ENCODE measurements at regions not wholly inside any gene's neighbourhood (a gene's known extent, or its start where the extent isn't known, plus 50 kb on each side); places are given as distances from the start of the nearest gene placed in this dataset.

DNA sequence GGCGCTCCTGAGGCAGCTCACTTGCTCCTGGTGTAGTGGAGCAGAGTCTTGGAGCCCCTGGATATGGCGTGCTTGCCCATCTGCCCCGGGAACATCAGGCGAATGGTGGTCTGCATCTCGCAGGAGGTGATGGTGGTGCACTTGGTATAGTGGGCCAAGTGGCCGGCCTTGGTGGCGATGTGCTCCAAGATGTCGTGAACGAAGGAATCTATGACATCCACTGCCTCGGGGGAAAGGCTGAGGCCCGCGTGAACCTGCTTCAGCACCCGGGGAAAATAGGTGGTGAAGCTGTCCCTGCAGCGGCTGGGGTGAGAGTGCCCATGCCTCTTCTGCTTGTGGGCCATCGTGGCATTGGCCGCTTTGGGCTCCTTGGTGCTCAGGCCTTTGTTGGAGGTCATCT is 58.1 kb upstream of the TMSB15B start:
- FAIRE-seq (no peak), DNase-seq (ENCODE audit: low read depth in 1 of 2, low spot score in 2 of 2) (no peak)
- Histone ChIP-seq H3K9ac (replicated peaks in 1 of 4; ENCODE audit: extremely low read depth in 1 of 4, low read depth in 3 of 4, low read length in 3 of 4) (no peak overlapping the region), H2BK20ac (ENCODE audit: low read length) (no peak overlapping the region), H4K5ac (ENCODE audit: insufficient read length, low read depth, low read length) (no peak overlapping the region), H3K4me3 (ENCODE audit: extremely low read depth in 1 of 4, insufficient read depth in 2 of 4, low read depth in 3 of 4, low read length in 4 of 4) (no peak overlapping the region), H3K9me3 (ENCODE audit: insufficient read depth in 2 of 2, low read depth in 1 of 2, low read length in 1 of 2) (peaks cover 4 to 26% of the 10 kb centered on the region in 2 experiments; a peak in 3 of 4 replicates), H3K4me1 (replicated peaks in 1 of 4; ENCODE audit: control insufficient read depth in 3 of 4, insufficient read depth in 4 of 4, low read length in 3 of 4) (no peaks in the 10 kb centered on the region), H2BK12ac (ENCODE audit: low read depth, low read length) (no peak overlapping the region), H3K18ac (ENCODE audit: extremely low read depth, low read length) (no peak overlapping the region), H3K56ac (replicated peaks; ENCODE audit: insufficient read length, low read depth, low read length) (no peak overlapping the region), H4K20me1 (replicated peaks in 1 of 2; ENCODE audit: control insufficient read depth in 1 of 2, insufficient read depth in 2 of 2, low read length in 2 of 2) (no peaks in the 10 kb centered on the region), H2AFZ (ENCODE audit: low read length) (no peak overlapping the region), H3K79me2 (ENCODE audit: control insufficient read depth in 1 of 2, insufficient read depth in 2 of 2, low read length in 2 of 2) (no peaks in the 10 kb centered on the region), H4K8ac (ENCODE audit: extremely low read depth, insufficient read depth, low read length) (no peak overlapping the region), H3K36me3 (ENCODE audit: control insufficient read depth in 2 of 4, insufficient read depth in 4 of 4, low read length in 3 of 4) (no peaks in the 10 kb centered on the region; a peak in 1 of 8 replicates), H4K91ac (replicated peaks; ENCODE audit: insufficient read length, low read length) (no peak overlapping the region), H3K27ac (ENCODE audit: low read depth, low read length) (no peak overlapping the region), H2AK5ac (ENCODE audit: low read depth, low read length) (no peak overlapping the region), H3K27me3 (replicated peaks in 1 of 4; ENCODE audit: control insufficient read depth in 3 of 4, extremely low read depth in 1 of 4, insufficient read depth in 3 of 4, low read length in 3 of 4) (no peaks in the 10 kb centered on the region), H3K79me1 (ENCODE audit: low read depth, low read length) (no peaks in the 10 kb centered on the region), H3K4ac (replicated peaks; ENCODE audit: insufficient read length, low read depth, low read length) (no peak overlapping the region), H3K4me2 (ENCODE audit: insufficient read depth in 1 of 2, low read depth in 2 of 2, low read length in 2 of 2) (no peak overlapping the region), H2BK5ac (ENCODE audit: low read depth, low read length) (no peak overlapping the region), H2BK120ac (replicated peaks; ENCODE audit: low read depth, low read length) (no peak overlapping the region), H3K23ac (ENCODE audit: insufficient read length) (no peak overlapping the region), H3K14ac (ENCODE audit: insufficient read length) (no peak overlapping the region), H2BK15ac (ENCODE audit: low read length) (no peak overlapping the region), H3K23me2 (ENCODE audit: low read depth, low read length) (no peaks in the 10 kb centered on the region)
- 95% methylated on average over 16 of the region's 16 CpGs; no CpG with 5 or more reads in 1 of the 2 experiments for WGBS, 2 experiments (ENCODE audit: extremely low coverage in 1 of 2, insufficient coverage in 1 of 2, insufficient read length in 1 of 2, insufficient replicate concordance in 2 of 2, low coverage in 1 of 2, low lambda C conversion rate in 2 of 2, missing lambda C conversion rate in 1 of 2)
- TF ChIP-seq JUND (IDR thresholded peaks at IDR 0.05; ENCODE audit: low read length), result no peak
- no peak for TF ChIP-seq NRF1 (IDR thresholded peaks at IDR 0.05; ENCODE audit: low read depth, low read length)
- TF ChIP-seq RNF2 (IDR thresholded peaks at IDR 0.05; ENCODE audit: borderline replicate concordance, low read depth, low read length, missing control alignments, poor library complexity, severe bottlenecking), result no peak
- TF ChIP-seq, protein P1, sequence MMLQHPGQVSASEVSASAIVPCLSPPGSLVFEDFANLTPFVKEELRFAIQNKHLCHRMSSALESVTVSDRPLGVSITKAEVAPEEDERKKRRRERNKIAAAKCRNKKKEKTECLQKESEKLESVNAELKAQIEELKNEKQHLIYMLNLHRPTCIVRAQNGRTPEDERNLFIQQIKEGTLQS (IDR thresholded peaks at IDR 0.05; ENCODE audit: insufficient read depth, low read depth, low read length), result no peak
- TF ChIP-seq SIX5 (IDR thresholded peaks at IDR 0.05; ENCODE audit: low read depth, low read length), result no peak
- no peak for TF ChIP-seq PHF8 (conservative IDR thresholded peaks at IDR 0.05; ENCODE audit: low read depth, low read length)
- ChIA-PET POLR2A (ENCODE audit: partially characterized antibody) (no interaction called here), CTCF (ENCODE audit: partially characterized antibody) (no interaction called here)
